ENCODE measurements at regions not wholly inside any gene's neighbourhood (a gene's known extent, or its start where the extent isn't known, plus 50 kb on each side); places are given as distances from the start of the nearest gene placed in this dataset.
A peak's percentile ranks its signal among the peaks of the same experiment; 100 is the strongest.

GRCh38 chr9:119827126-119827525 lies 457.9 kb upstream of the BRINP1 start:
- no peak for DNase-seq

DNA sequence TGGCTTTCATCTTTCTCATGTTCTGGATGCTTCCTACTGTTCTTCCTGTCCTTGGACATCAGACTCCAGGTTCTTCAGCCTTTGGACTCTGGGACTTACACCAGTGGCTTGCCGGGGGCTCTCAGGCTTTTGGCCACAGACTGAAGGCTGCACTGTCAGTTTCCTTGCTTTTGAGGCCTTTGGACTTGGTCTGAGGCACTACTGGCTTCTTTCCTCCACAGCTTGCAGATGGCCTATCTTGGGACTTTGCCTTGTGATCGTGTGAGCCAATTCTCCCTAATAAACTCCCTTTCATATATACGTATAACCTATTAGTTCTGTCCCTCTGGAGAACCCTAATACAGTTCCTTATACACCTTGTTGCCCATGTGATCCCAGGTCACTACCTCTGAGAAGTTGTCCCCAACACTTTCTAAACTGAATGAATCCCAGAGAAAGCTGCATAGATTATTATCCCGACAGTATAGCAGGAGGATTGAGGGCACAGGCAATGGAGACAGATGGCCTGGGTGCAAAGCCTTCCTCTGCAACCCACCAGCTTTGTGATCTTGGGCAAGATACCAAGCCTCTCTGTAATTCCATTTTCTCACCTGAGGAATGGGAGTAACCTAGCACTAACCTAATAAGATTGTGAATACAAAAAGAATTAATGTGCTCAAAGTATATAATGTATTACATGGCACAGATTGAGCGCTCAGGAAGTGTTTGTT lies 449.6 kb upstream of the BRINP1 start:
- no peak for DNase-seq

DNA sequence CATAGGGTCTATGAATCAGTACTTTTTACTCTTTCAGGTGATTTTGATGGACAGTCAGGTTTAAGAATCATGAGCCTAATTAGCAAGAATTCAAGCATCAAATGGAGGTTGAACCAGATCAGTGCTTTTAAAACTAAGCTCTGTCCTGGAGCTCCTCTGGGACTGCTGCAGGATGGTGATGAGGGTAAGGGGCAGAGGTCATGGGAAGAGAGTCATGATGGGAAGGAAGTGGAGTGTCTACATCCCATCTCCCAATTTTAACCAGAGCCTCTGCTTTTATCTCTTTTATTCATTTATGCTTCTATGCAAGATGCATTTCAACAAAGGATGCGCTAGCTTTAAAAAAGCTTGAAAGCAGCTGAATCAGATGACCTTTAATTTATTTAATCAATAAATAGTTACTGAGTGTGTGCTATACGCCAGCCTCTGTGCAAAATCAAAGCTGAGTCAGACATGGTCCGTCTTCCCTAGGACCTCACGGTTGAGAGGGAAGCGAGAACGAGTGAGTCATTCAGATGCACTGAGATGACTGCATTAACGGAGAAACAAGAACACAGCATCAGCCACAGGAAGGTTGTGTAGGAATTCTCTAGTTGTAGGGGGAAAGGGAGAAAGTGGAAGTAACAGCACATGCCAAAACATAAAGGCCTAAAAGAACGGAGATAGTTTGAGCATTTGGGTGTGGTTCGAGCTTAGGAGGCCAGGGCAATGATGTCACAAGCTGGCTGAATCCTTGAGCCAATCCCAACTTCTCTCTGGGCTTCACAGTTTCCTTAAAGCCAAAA lies 441.6 kb upstream of the BRINP1 start:
- peak; percentile 34 for DNase-seq

DNA sequence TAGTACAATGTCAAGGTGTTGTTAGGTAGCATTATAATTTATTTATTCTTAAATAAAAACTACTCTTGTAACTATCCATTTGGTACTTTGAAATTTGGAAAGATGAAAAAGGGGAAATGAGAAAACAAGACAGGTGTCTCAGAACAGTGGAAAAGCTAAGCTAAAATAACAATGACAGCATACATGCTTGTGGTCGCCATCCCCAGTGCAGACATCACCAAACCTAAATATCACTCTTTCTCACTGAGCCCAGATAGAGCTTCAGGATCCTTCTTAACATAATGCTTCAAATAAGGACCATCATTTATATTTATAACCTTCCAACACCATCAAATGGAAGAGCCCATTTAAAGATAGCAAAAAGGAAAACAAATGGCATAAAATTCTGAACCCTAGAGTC lies 434.4 kb upstream of the BRINP1 start:
- no peak for DNase-seq

DNA sequence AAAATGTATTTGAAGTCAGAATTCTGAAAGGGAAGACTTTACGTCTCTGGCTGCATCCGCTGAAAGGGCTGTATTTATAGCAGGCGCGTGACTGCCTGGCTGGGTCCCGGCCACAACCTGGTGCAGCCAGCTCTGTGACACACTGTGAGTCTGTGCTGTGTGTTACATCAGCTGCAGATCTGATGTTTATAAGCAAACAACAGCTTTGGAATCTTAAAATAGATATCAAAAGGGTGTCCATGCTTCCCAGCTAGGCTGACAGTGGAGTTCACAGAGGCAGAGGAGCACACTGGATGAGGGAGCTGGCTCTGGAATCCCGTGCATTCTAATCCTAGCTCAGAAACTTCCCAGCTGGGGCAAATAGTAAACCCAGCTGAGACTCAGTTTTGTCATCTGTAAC lies 433.4 kb upstream of the BRINP1 start:
- DNase-seq: peak; percentile 56

DNA sequence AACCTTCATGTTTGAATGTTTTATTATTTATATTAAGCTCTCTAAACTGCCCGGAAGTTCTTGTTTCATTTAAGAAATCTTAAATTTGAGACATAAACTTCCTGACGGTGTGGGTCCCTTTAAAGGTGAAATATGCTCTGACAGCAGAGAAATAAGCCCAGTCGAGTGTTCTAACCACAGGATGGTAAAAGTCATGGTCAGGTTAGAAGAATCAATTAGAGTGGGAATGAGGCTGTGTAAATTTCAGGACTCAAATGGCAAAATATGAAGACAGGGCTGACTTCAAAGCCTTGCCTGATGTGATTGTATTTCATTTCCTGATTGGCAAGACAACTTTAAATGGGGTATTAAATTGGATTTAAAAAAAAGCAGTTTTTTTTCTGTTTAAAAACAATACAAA lies 432.9 kb upstream of the BRINP1 start:
- DNase-seq: no peak

DNA sequence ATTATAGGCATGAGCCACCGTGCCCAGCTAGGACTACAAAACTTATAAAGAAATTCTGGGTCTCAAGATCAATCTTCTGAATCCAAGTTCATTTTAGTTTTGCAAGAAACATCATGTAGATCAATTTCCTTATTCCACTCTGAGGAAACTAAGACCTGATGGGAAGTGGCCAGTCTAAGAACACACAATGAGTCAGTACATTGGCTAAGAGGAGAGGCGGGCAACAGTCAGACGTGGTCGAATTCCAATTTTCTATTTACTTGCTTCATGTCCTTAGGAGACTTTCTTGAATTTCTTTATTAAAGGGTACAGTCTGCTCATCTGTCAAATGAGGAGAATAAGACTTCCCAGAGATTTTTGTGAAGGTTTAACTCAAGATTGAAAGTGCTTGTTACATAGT lies 432.1 kb upstream of the BRINP1 start:
- DNase-seq: no peak

- no peak for DNase-seq
These were observed 426.2 kb upstream of the BRINP1 start for GRCh38 chr9:119795395-119795794.

DNA sequence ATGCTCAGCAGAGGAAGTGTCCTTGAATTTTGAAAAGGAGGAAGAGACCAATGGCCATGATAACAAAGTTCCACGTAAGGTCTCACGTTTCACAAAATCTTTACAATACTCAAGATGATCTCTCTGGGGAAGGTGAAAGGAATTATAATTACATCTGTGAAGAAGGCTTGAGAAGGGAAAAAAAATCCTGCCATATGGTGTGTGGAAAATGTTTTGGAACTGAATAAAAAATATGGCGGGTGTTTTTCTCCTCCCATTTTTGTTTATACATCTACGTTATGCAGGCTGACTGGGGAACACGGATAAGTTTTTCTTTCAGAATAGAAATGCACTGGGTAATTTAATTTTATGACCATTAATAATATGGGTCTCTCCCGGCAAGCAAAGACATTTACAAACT lies 425.6 kb upstream of the BRINP1 start:
- no peak for DNase-seq

- no peak for DNase-seq
These were observed 424.0 kb upstream of the BRINP1 start for GRCh38 chr9:119793218-119793617.

- DNase-seq: no peak
These were observed 423.0 kb upstream of the BRINP1 start for GRCh38 chr9:119792242-119792641.

DNA sequence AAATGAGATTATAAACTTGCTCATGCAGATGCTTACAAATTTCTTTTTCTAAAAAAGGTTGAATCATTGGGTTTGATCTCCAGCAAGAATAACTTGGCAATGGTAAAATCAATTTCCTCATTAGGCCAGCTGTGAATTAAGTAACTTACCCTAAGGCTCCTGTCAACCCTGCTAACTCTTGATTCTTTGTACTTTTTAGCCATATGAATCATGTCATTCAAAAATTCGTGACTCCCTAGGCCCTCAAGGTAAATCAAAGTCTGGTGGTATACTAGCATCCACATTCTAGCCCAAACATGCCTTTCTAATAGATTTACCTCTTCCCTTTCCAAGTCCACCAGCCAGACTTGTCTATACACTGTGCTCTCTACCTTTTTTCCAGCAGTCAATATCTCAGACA lies 420.8 kb upstream of the BRINP1 start:
- no peak for DNase-seq

DNA sequence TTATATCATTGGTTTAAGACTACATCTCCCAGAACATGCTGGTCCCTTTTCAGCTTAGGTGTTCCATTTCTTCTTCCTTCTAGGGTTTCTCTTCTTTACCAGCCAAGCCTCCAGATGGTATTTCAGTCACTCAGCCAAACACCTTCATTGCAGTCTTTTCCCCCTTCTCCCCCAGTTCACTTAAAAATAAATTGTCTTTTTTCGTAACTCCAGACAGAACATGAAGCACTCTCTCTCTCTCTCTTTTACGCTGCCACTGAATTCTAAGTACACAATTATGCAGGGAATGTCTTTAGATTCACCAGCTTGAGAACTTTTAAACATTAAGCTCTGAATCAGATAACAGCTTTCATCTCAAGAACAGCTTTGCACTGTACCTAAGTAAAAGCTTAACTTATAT lies 419.7 kb upstream of the BRINP1 start:
- no peak for DNase-seq

DNA sequence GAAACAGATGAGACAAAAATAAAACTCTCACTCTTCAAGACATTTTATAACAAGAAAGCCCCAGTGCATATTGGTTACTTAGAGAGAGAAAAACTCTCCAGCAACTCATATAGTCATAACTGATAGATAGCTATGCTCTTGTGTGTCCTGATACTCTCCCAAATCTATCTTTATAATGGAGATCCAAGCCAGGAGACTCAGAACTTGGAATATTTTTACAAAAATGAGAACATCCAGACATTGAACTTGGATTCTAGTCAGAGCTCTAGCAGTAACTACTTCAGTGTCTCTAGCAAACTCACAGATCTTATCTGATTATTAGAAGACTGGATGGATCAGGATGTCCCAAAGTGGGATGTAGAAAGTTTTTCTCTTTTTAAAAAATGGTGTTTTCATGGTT lies 412.7 kb upstream of the BRINP1 start:
- no peak for DNase-seq

- no peak for DNase-seq
These were observed 406.2 kb upstream of the BRINP1 start for GRCh38 chr9:119775410-119775809.

- no peak for DNase-seq
These were observed 404.6 kb upstream of the BRINP1 start for GRCh38 chr9:119773823-119774222.

DNA sequence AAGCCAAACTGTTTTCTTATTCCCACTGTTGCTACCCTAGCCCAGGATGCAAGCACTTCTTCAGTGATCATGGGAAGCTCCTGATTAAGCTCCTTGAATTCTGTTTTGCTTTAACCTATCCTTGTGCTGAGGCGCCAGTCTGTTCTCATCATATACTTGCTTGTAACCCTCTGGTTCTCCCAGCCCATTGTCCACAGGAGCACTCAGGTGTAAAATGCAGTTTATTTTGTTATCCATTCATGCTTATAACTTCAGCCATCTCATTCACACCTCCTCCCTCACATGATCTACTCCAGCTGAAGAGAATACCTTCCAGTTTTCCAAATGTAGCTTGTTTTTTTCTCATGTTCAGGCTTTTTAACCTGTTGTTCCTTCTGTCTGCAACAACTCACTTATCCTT lies 402.1 kb upstream of the BRINP1 start:
- no peak for DNase-seq

DNA sequence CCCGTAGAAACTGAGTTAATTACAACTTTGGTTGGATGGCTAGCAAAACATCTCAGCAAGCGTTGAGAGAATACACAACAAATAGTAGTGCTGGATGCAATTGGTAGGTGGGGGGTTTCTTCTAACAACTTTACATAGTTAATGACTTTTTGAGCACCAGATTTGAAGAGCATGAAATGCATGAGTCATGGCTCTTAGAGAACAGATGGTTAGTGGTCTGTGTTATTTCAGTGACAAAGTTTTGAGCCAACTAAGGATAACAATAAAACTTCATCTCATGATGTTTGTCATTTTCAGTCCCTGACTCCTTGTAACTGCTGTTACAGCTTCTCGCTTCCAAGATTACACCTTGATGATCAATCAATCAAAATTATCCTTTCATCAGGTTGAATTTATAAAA lies 399.0 kb upstream of the BRINP1 start:
- no peak for DNase-seq

DNA sequence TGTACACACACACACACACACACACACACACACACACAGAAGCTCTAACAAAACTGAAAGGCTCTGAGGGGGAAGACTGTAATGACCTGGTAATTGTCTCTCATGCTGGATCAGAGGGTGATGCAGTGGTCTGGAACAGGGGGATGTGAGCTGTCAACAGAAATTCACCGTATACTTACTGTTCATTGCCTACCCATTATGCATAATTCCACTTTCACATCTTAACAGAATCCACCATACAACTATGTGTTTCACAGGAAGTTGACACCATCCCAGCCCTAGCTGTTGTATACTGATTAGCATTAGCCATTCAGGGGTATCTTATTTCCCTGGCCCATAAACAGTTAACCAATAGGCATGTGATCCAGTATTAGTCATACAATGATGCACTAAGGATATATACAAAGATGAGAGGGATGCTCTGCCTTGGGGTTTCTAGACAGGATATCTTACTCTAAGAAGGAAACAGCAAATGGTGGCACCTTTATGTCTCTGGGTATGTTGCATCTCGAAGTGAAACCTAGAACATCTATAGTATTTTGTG lies 396.5 kb upstream of the BRINP1 start:
- no peak for DNase-seq

- no peak for DNase-seq
These were observed 394.0 kb upstream of the BRINP1 start for GRCh38 chr9:119763260-119763659.

- DNase-seq: no peak
These were observed 392.6 kb upstream of the BRINP1 start for GRCh38 chr9:119761812-119762211.

DNA sequence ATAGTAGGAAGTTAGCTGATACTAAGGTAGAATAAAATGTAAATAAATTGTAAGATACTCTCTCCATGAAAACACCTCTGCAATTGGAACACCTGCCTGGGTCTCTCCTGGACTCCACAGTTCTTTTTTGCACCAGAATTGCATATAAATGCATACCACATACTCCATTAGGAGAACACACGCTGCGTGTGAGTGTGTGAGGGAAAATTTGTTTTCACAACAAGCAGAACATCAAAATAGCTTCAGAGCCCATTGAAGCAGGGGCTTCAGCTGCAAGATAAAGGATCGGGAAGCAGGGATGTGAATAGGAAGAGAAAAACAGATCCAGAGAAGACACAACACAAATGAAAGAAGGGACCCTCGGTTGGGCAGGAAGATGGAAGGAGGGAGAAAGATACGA lies 389.8 kb upstream of the BRINP1 start:
- DNase-seq: no peak

DNA sequence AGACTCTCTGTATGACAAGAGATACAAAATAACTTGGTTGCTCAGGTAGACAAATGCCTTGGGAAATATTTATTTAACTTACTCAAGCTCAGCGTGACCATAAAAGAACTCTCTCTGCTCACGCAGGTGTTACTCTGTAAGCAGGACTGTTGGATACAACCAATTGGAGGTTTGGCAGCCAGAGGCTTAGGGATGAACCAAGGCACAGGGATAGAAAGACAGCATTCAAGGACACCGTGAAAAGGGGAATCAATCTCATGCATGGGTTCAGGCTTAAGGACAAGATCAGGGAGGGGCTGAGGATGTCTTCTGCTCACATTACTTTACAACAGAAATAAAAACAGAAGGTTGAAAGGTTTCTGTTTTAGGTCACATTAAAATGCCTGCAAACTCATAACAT lies 389.0 kb upstream of the BRINP1 start:
- no peak for DNase-seq

DNA sequence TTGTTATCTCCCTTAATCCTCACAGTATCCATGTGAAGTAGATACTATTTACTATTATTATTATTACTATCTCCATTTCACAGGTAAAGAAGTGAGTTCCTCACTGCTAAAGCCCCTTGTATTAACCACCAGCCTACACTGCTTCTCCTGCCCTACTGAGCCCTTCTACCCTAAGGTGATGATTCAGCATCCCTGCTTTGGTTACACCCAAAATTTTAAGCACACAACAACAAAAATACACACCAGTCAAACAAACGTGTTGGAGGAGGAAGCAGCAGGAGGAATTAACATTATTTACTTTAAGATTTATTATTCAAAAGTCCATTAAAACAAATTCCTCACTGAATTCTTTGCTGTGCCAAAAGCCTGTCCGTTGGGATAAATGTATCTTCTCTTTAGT lies 370.2 kb upstream of the BRINP1 start:
- DNase-seq: no peak

All from occipital lobe (tissue), 1 donor.